H54 (cell line): ENCODE measurements at regions not wholly inside any gene's neighbourhood (a gene's known extent, or its start where the extent isn't known, plus 50 kb on each side); places are given as distances from the start of the nearest gene placed in this dataset.

Source experiments
- DNase-seq: peaks from one replicate; pipeline ENCODE4 v3.0.0; 2011; ENCODE audit warnings: low spot score, mixed read lengths; ENCODE audit not compliant: insufficient read length
- FAIRE-seq: peaks from 3 replicates; lab custom pipeline; 2011; peaks lifted over from hg19 to GRCh38; lab: Jason Lieb, UNC
- POLR2A ChIP-seq: IDR thresholded peaks from 2 replicates; pipeline ENCODE4 v1.6.1; 2011; ENCODE audit warnings: low read depth, mild to moderate bottlenecking, low read length

- no peak for DNase-seq
- no peak for TF ChIP-seq POLR2A
- no peak for FAIRE-seq
These were observed 199.2 kb upstream of the MYLIP start for GRCh38 chr6:15929685-15930084.

DNA sequence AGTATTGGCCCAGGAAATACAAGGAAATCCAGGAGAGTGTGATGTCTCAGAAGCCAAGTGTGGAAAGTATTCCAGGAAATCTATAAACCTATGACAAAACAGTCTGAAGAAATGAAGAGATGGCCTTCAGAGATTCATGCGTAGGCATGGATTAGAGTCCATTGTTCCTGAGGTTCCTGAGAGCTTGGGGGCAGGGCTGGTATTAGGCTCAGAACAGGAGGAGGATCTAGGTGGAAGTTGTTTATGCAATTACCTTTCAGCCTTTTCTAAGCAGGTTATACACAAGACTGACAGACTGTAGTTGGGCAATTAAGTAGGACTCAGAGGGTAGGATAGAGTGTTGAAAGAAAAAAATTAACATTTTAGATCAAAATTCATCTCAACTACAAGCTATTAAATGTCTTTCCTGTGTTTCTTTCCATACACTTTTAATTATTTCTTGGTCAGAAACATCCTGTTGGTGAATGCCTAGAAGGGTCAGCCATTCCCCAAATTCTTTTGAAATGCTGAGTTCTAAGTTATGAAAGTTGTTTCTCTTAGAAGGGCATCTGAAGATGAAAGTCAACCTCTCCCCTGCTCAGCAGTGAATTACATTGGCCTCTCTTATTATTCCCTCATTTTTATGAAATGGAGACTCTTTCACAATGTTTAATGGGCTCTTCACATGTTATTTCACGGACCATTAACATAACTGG, 201.2 kb upstream of the MYLIP start:
- no peak for FAIRE-seq
- no peak for DNase-seq
- TF ChIP-seq POLR2A, result no peak

DNA sequence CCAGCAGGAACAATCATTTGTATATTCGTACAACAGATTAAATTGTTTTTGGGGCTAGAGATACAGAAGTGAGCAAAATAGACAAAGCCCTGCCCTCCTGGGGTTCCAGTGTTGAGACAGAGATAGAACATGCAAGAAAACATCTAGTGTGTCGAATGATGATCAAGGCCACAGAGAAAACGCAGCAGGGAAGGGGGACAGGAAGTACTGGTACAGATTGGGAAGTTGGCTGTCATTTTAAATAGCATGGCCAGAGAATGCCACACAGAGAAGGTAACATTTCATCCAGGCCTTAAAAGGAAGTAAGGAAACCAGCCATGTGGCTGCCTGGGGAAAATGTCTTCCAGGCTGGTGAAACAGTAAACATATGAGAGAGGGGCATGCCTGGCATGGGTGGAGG, 202.6 kb upstream of the MYLIP start:
- no peak for TF ChIP-seq POLR2A
- DNase-seq (no peak), FAIRE-seq (no peak)

DNA sequence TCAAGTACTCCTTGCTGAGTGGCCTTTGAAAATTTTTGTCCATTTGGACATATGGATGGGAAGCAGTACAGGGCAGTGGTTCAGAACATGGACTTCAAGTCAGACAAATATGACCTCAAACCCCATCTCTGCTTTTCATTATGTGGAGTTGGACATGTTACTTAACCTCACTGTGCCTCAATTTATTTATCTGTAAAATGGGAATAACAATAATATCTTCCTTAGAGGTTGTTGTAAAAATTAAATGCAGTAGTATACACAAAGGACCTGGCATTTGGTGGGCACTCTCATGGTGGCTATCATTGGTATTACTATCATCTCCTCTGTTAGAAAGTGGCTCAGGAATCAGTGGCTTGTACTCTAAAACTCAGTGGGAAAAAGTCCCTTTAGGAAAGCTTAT, 204.0 kb upstream of the MYLIP start:
- DNase-seq (no peak), FAIRE-seq (no peak)
- TF ChIP-seq POLR2A, result no peak

- no peak for TF ChIP-seq POLR2A
- DNase-seq (no peak), FAIRE-seq (no peak)
These were observed 206.2 kb upstream of the MYLIP start for GRCh38 chr6:15922510-15923250.

DNA sequence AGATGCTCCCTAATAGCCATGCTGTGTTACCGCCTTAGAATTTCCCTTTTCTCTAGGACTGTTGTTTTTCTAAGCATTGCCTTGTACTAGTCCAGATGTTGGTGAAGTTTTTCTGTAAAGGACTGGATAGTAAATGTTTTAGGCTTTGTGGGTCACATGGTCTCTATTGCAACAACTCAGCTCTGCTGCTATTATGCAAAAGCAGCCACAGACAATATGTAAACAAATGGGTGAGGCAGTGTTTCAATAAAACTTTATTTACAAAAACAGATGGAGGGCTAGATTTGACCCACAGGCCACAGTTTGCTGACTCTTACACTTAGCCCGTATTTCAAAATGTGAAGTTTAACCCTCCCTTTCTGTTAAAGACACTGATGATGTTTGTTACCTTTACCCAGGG, 207.6 kb upstream of the MYLIP start:
- FAIRE-seq (no peak), DNase-seq (no peak)
- no peak for TF ChIP-seq POLR2A

DNA sequence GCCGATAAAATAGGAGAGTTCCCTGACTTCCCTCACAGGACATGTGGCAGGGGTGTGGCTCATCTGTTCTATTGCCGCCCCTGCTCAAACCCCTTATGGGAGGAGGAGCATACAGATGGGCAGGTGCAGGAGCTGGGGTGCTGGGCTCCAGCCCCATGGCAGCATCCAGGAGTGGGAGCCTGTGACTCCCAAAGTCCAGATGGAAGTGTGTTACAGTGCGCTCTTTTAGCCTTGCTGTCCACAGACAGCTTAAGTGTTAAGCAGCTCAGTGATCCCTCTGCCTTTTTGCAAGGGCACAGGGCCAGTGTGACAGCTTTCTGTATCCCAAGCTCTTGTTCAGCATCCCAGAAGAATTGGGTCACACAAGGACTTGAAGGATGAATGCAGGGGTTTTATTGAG, 212.3 kb upstream of the MYLIP start:
- FAIRE-seq (no peak), DNase-seq (no peak)
- TF ChIP-seq POLR2A, result no peak

GRCh38 chr6:15915508-15916178, 213.2 kb upstream of the MYLIP start:
- TF ChIP-seq POLR2A, result no peak
- DNase-seq, result no peak
- no peak for FAIRE-seq

DNA sequence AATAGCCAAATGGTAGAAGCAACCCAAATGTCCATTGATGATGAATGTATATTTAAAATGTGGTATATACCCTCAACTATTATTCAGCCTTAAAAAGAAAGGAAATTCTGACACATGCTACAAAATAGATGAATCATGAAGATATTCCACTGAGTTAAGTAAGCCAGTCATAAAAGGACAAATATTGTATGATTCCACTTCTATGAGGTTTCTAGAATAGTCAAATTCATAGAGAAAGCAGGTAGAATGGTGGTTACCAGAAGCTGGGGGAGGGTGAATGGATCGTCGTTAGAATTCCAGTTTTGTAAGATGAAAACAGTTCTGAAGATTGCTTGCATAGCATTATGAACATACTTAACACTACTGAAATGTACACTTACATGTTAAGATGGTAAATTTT, 214.3 kb upstream of the MYLIP start:
- TF ChIP-seq POLR2A, result no peak
- no peak for DNase-seq
- no peak for FAIRE-seq

GRCh38 chr6:15913573-15913972, 215.3 kb upstream of the MYLIP start:
- TF ChIP-seq POLR2A, result no peak
- FAIRE-seq (no peak), DNase-seq (no peak)

GRCh38 chr6:15912505-15913400, 216.1 kb upstream of the MYLIP start:
- FAIRE-seq, result no peak
- no peak for TF ChIP-seq POLR2A

DNA sequence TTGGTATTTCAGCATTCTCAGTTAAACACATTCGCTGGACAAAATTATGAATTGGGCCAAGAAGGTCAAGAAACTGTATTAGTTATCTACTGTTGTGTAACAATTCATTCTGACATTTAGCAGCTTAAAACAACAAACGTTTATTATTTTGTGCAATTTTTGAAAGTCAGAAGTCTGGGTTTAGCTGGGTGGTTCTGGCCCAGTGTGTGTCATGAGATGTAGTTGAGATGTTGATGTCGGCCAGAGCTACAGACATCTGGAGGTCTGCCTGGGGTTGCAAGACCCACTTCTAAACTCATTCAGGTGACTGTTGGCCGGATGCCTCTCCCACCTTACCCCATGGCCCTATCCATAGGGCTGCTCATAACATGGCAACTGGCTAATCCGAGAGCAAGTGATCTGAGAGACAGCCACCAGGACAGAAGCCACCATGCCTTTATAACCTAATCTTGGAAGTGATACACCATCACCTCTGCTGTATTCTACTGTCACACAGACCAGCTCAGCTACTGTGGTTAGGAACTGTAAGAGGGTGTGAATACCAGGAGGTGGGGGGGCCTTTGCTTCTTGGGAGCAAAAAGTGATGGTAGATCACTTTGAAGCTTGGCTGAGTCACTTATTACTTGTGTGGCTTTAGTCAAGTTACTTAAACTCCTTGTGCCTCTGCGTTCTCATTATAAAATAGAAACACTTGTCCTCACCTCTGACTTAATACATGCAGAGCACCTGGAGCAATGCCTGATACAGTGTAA, 217.0 kb upstream of the MYLIP start:
- no peak for DNase-seq
- no peak for TF ChIP-seq POLR2A
- FAIRE-seq, result no peak

More at GRCh38 chr6:15912505-15913400, 216.1 kb upstream of the MYLIP start:
- no peak for DNase-seq
